Keratinocyte (primary cell): ENCODE measurements at regions not wholly inside any gene's neighbourhood (a gene's known extent, or its start where the extent isn't known, plus 50 kb on each side); places are given as distances from the start of the nearest gene placed in this dataset.

Source experiments
- DNase-seq: peaks from one replicate; pipeline ENCODE4 v3.0.0-alpha.2; 2011; ENCODE audit warnings: low read depth, missing footprints, low spot score
- FAIRE-seq: peaks from 2 replicates; lab custom pipeline; 2011; peaks lifted over from hg19 to GRCh38; lab: Jason Lieb, UNC
- H2AFZ ChIP-seq: 2 replicates; pipeline ENCODE4 v1.6.0; 2012; ENCODE audit warnings: low read length, control low read depth, inconsistent platforms; ENCODE audit not compliant: control insufficient read depth
- H3K27ac ChIP-seq: 2 replicates; pipeline ENCODE4 v1.5.1; 2011; ENCODE audit warnings: low read length; ENCODE audit not compliant: control insufficient read depth, insufficient read depth
- H3K27me3 ChIP-seq: 3 replicates; pipeline ENCODE4 v1.6.0; 2011; ENCODE audit warnings: low read length; ENCODE audit not compliant: control insufficient read depth, insufficient read depth; ENCODE audit errors: extremely low read depth
- H3K36me3 ChIP-seq, 2 experiments: 2 replicates in 1 of 2; 3 replicates in 1 of 2; pipeline ENCODE4 v1.5.1; 2011; ENCODE audit warnings: low read length in 2 of 2, mild to moderate bottlenecking in 1 of 2; ENCODE audit not compliant: control insufficient read depth in 2 of 2, insufficient read depth in 2 of 2; ENCODE audit errors: extremely low read depth in 1 of 2
- H3K4me1 ChIP-seq: 3 replicates; pipeline ENCODE4 v1.5.1; 2011; ENCODE audit warnings: low read length; ENCODE audit not compliant: control insufficient read depth, insufficient read depth; ENCODE audit errors: extremely low read depth
- H3K4me2 ChIP-seq: 3 replicates; pipeline ENCODE4 v1.6.0; 2011; ENCODE audit warnings: low read depth, low read length; ENCODE audit not compliant: control insufficient read depth, insufficient read depth; ENCODE audit errors: extremely low read depth
- H3K4me3 ChIP-seq, 3 experiments: fragments of 200-600 bp in 1 of 3; sonication (generic) in 1 of 3; 2 replicates in 2 of 3; 3 replicates in 1 of 3; pipeline ENCODE4 v1.5.1; 2011 to 2016; ENCODE audit warnings: low read length in 3 of 3, mild to moderate bottlenecking in 3 of 3, control low read depth in 2 of 3, inconsistent platforms in 1 of 3, low read depth in 1 of 3, mixed read lengths in 1 of 3, mixed run types in 1 of 3, moderate library complexity in 1 of 3; ENCODE audit not compliant: control insufficient read depth in 2 of 3, insufficient read depth in 2 of 3; ENCODE audit errors: extremely low read depth in 1 of 3
- H3K79me2 ChIP-seq: 2 replicates; pipeline ENCODE4 v1.6.0; 2012; ENCODE audit warnings: low read length; ENCODE audit not compliant: control insufficient read depth, insufficient read depth
- H3K9ac ChIP-seq: 3 replicates; pipeline ENCODE4 v1.6.0; 2011; ENCODE audit warnings: low read length; ENCODE audit not compliant: control insufficient read depth, insufficient read depth; ENCODE audit errors: extremely low read depth
- H3K9me1 ChIP-seq: 3 replicates; pipeline ENCODE4 v1.6.0; 2011; ENCODE audit warnings: low read length; ENCODE audit not compliant: control insufficient read depth, insufficient read depth; ENCODE audit errors: extremely low read depth
- H3K9me3 ChIP-seq: 2 replicates; pipeline ENCODE4 v1.5.1; 2012; ENCODE audit warnings: low read depth, low read length; ENCODE audit not compliant: control insufficient read depth
- H4K20me1 ChIP-seq: 3 replicates; pipeline ENCODE4 v1.6.0; 2011; ENCODE audit warnings: low read length; ENCODE audit not compliant: control insufficient read depth, insufficient read depth; ENCODE audit errors: extremely low read depth
- EZH2 ChIP-seq: IDR thresholded peaks from one replicate; pipeline ENCODE4 v1.6.1; 2012; ENCODE audit warnings: inconsistent platforms, mild to moderate bottlenecking, low read length, moderate library complexity
- dilution Hi-C: fragments of 300-500 bp; cut with MboI; formaldehyde crosslinking; loops from one replicate; pipeline ENCODE4 v1.7.0; 2020; ENCODE audit warnings: low sequenced_read_pairs; ENCODE audit not compliant: extremely low pct_ligation_motif_present
- TF ChIP-seq, protein P1 (sequence below), 3 experiments: IDR thresholded peaks in 1 of 3; conservative IDR thresholded peaks in 1 of 3; optimal IDR thresholded peaks in 1 of 3; 2 replicates in 2 of 3; 3 replicates in 1 of 3; pipeline versions ENCODE3 to v1.5.1; 2011; ENCODE audit warnings: low read length in 3 of 3, mild to moderate bottlenecking in 3 of 3, moderate library complexity in 2 of 3, control low read depth in 1 of 3, inconsistent platforms in 1 of 3; ENCODE audit not compliant: insufficient read depth in 2 of 3; ENCODE audit errors: extremely low read depth in 1 of 3

DNA sequence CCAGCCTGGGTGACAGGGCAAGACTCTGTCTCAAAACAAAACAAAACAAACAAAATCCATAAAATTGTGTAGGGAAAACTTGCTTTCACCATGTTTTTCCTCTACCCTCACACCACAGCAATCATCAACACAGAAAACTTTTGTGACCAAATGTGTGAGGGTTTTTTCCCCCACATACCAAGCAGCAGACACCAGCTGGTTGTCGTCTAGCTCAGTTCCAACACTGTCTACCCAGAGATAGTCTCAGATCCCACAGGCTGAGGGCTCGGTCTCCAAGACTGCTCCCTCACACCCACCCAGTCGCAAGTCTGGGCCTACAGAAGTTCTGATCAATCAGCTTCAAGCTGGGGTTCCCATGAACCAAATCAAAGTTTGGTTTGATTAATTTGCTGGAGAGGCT lies 322.4 kb upstream of the MAGI2 start:
- H4K20me1 ChIP-seq = no peaks in the 10 kb centered on the region
- H3K9me1 ChIP-seq = no peaks in the 10 kb centered on the region
- TF ChIP-seq EZH2 = no peak
- TF ChIP-seq, protein P1, sequence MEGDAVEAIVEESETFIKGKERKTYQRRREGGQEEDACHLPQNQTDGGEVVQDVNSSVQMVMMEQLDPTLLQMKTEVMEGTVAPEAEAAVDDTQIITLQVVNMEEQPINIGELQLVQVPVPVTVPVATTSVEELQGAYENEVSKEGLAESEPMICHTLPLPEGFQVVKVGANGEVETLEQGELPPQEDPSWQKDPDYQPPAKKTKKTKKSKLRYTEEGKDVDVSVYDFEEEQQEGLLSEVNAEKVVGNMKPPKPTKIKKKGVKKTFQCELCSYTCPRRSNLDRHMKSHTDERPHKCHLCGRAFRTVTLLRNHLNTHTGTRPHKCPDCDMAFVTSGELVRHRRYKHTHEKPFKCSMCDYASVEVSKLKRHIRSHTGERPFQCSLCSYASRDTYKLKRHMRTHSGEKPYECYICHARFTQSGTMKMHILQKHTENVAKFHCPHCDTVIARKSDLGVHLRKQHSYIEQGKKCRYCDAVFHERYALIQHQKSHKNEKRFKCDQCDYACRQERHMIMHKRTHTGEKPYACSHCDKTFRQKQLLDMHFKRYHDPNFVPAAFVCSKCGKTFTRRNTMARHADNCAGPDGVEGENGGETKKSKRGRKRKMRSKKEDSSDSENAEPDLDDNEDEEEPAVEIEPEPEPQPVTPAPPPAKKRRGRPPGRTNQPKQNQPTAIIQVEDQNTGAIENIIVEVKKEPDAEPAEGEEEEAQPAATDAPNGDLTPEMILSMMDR (optimal IDR thresholded peaks at IDR 0.05 in 1 of 3, IDR thresholded peaks at IDR 0.05 in 1 of 3, conservative IDR thresholded peaks at IDR 0.05 in 1 of 3; ENCODE audit: extremely low read depth in 1 of 3, insufficient read depth in 2 of 3, low read length in 3 of 3) = no peak
- H3K4me2 ChIP-seq = no peak overlapping the region
- H3K79me2 ChIP-seq = no peaks in the 10 kb centered on the region
- dilution Hi-C loops = no loop called here
- H3K27me3 ChIP-seq = no peaks in the 10 kb centered on the region
- H2AFZ ChIP-seq = no peak overlapping the region
- no peaks in the 10 kb centered on the region for H3K4me1 ChIP-seq
- H3K9ac ChIP-seq = no peak overlapping the region
- no peak overlapping the region for H3K27ac ChIP-seq
- H3K9me3 ChIP-seq = no peaks in the 10 kb centered on the region
- no peak for DNase-seq
- no peaks in the 10 kb centered on the region for H3K36me3 ChIP-seq
- H3K4me3 ChIP-seq = no peak overlapping the region
- FAIRE-seq = no peak

DNA sequence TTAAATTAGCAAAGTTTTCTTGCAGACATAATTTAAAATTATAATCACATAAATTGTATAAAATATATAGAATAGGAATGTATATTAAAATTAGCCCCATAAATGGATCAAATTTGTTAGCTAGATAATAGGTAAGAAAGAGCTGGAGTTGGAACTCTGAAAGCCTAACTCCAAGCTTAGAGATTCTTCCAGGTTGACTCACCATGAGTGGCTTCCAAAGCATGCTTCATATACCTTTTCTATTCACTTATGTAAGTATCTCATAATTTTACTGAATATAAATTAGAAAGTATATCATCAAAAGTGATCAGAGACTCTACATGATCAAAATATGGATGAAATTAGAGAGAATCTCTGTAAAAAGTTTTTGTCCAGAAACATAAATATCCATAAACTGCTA lies 320.7 kb upstream of the MAGI2 start:
- Histone ChIP-seq H3K4me2 (no peak overlapping the region), H4K20me1 (no peaks in the 10 kb centered on the region), H3K9ac (no peak overlapping the region), H2AFZ (no peak overlapping the region), H3K27me3 (no peaks in the 10 kb centered on the region), H3K27ac (no peak overlapping the region), H3K9me1 (no peaks in the 10 kb centered on the region), H3K9me3 (no peaks in the 10 kb centered on the region), H3K36me3 (no peaks in the 10 kb centered on the region), H3K4me1 (no peaks in the 10 kb centered on the region), H3K79me2 (no peaks in the 10 kb centered on the region), H3K4me3 (no peak overlapping the region)
- DNase-seq (no peak), FAIRE-seq (no peak)
- dilution Hi-C loops = no loop called here
- TF ChIP-seq EZH2 = no peak
- TF ChIP-seq, protein P1 (optimal IDR thresholded peaks at IDR 0.05 in 1 of 3, IDR thresholded peaks at IDR 0.05 in 1 of 3, conservative IDR thresholded peaks at IDR 0.05 in 1 of 3; ENCODE audit: extremely low read depth in 1 of 3, insufficient read depth in 2 of 3, low read length in 3 of 3) = no peak
